Ovary (tissue), 7 donors: ENCODE measurements at regions not wholly inside any gene's neighbourhood (a gene's known extent, or its start where the extent isn't known, plus 50 kb on each side); places are given as distances from the start of the nearest gene placed in this dataset.

Experiments used
- DNase-seq, 5 donors: peaks; one replicate each; pipeline ENCODE4 v3.0.0-alpha.2; 2019 to 2020
- H3K27ac ChIP-seq, 2 donors: fragments of 200-600 bp; one replicate each; pipeline versions ENCODE4 v1.5.1 to v1.8.0; 2019 to 2022
- H3K27me3 ChIP-seq: fragments of 200-600 bp; one replicate; pipeline ENCODE4 v1.8.0; 2022
- H3K36me3 ChIP-seq: fragments of 200-600 bp; sonication (generic); one replicate; pipeline ENCODE4 v1.5.1; 2019
- H3K4me1 ChIP-seq: one replicate; pipeline ENCODE4 v1.8.1; 2013; ENCODE audit warnings: mild to moderate bottlenecking, moderate library complexity; ENCODE audit not compliant: insufficient read depth
- H3K4me3 ChIP-seq: fragments of 200-600 bp; sonication (generic); one replicate; pipeline ENCODE4 v1.5.1; 2017
- H3K9me3 ChIP-seq, 2 donors: fragments of 200-600 bp in 1 of 2; sonication (generic) in 1 of 2; one replicate each; pipeline versions ENCODE4 v1.5.1 to v1.8.1; 2013 to 2019; ENCODE audit warnings: mild to moderate bottlenecking in 1 of 2, moderate library complexity in 1 of 2
- CTCF ChIP-seq, 3 donors: fragments of 450-650 bp in 2 of 3; fragments of 200-600 bp in 1 of 3; IDR thresholded peaks; one replicate each; pipeline versions ENCODE4 v1.5.1 to v1.8.0; 2016 to 2022; ENCODE audit warnings: antibody characterized with exemption in 3 of 3, mild to moderate bottlenecking in 1 of 3
- EP300 ChIP-seq: sonication (generic); formaldehyde crosslinking; IDR thresholded peaks from one replicate; pipeline ENCODE4 v1.6.1; 2017; ENCODE audit warnings: antibody characterized with exemption
- POLR2A ChIP-seq: fragments of 450-650 bp; IDR thresholded peaks from one replicate; pipeline ENCODE4 v1.6.1; 2017; ENCODE audit warnings: antibody characterized with exemption, mild to moderate bottlenecking, moderate library complexity
- WGBS, 3 donors: extraction: QIAGEN DNeasy Blood & Tissue Kit in 1 of 3; methylation state at CpG; one replicate each; pipeline versions ENCODE4 v1.1.5 to v1.1.7; 2013 to 2017; 5-methylcytosine and 5-hydroxymethylcytosine counted together
- intact Hi-C, 4 donors: fragments of 100-400 bp; cut with DNase I; formaldehyde crosslinking; loops; one replicate each; pipeline versions ENCODE4 v1.11.0 to v1.15.1; 2022 to 2023
- donor health status: DM: no; HTN: no; CAD: no; lungs with moderate emphysema.
- donor health status: DM: no; HTN: no; CAD: no.
- donor health status: Bipolar disorder and iron deficiency.
- donor health status: DM: no; HTN: no; CAD: no.
- donor health status: DM: yes; HTN: yes; CAD: no.

GRCh38 chr5:8845296-8845695, 700.6 kb downstream of the SEMA5A start:
- Histone ChIP-seq H3K4me3 (no peak overlapping the region), H3K4me1 (peaks cover 5% of the 10 kb centered on the region), H3K27me3 (no peaks in the 10 kb centered on the region), H3K27ac (no peak overlapping the region), H3K9me3 (no peaks in the 10 kb centered on the region), H3K36me3 (no peaks in the 10 kb centered on the region)
- TF ChIP-seq EP300 (no peak), CTCF (IDR thresholded peaks at IDR 0.05) (no peak), POLR2A (no peak)
- WGBS, 3 donors, result 75 to 82% (median 76%) methylated on average over 5 of the region's 5 CpGs
- no peak for DNase-seq
- intact Hi-C loops, result no loop called here

- Histone ChIP-seq H3K36me3 (no peaks in the 10 kb centered on the region), H3K4me3 (no peak overlapping the region), H3K27me3 (no peaks in the 10 kb centered on the region), H3K27ac (no peak overlapping the region), H3K9me3 (no peaks in the 10 kb centered on the region), H3K4me1 (peaks cover 5% of the 10 kb centered on the region)
- no peak for TF ChIP-seq POLR2A
- TF ChIP-seq EP300, result no peak
- no peak for TF ChIP-seq CTCF (IDR thresholded peaks at IDR 0.05)
- 80 to 85% (median 82%) methylated on average over 7 of the region's 7 CpGs for WGBS, 3 donors
- no peak for DNase-seq
- intact Hi-C loops, result no loop called here
Observed at GRCh38 chr5:8848366-8848765, 697.5 kb downstream of the SEMA5A start.

DNA sequence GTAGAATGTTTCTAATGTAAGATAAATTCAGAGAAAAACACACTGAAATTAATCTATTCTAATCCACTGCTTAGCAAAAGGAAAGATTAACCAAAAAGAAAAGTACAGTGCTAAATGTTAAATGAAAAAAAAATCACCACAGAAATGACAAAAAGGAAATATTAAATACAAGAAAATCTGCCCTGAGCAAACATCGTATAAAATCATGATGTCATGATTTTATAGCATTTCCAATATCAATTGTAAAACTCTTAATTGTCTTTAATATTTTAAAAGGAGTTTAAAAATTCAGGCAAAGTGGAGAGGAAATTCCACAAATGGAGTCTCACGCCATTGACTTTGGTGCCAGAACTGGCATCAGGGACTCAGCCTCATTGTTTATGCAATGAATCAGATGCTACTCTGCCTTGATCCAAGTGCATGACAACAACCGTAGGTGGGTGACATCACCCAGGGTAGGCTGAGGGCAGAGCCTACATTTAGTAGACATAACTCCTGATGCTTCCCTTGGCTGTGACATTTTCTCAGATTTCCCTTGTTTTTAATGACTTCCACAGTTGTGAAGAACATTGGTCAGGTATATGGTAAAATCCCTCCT, 696.8 kb downstream of the SEMA5A start:
- no peak overlapping the region for H3K4me3 ChIP-seq
- TF ChIP-seq POLR2A, result no peak
- TF ChIP-seq EP300, result no peak
- no peak for TF ChIP-seq CTCF (IDR thresholded peaks at IDR 0.05)
- no peaks in the 10 kb centered on the region for H3K9me3 ChIP-seq
- no peaks in the 10 kb centered on the region for H3K27me3 ChIP-seq
- H3K36me3 ChIP-seq, result no peaks in the 10 kb centered on the region
- no peak for DNase-seq
- intact Hi-C loops, result no loop called here
- WGBS, 3 donors, result 75 to 85% (median 83%) methylated on average over 3 of the region's 3 CpGs
- no peak overlapping the region for H3K27ac ChIP-seq
- H3K4me1 ChIP-seq, result peaks cover under 1% of the 10 kb centered on the region

DNA sequence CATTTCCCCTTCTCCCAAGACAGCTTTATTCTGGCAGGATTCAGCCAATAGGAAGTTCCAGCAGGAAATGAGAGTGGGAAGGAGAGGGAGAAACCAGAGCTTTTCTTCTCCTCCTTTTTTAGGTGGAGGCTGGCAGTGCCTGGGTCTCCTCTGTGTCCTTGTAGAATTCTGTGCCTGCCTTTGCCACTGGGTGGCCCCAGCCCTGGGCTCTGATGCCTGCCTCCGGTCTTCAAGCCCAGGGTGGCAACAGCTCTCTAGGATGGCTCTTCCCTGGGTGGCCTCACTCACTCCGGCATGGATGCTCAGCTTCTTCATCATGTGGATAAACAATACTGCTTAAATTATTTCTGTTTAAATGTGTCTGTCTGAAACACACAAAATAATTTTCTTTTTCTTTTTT, 694.8 kb downstream of the SEMA5A start:
- no peak for DNase-seq
- Histone ChIP-seq H3K4me1 (no peaks in the 10 kb centered on the region), H3K4me3 (no peak overlapping the region), H3K36me3 (no peaks in the 10 kb centered on the region), H3K9me3 (no peaks in the 10 kb centered on the region), H3K27ac (no peak overlapping the region), H3K27me3 (no peaks in the 10 kb centered on the region)
- WGBS, 3 donors, result 80 to 89% (median 83%) methylated on average over 2 of the region's 2 CpGs
- no peak for TF ChIP-seq POLR2A
- no peak for TF ChIP-seq EP300
- no peak for TF ChIP-seq CTCF (IDR thresholded peaks at IDR 0.05)
- intact Hi-C loops, result no loop called here
